GM23338 (cell line): ENCODE measurements at regions not wholly inside any gene's neighbourhood (a gene's known extent, or its start where the extent isn't known, plus 50 kb on each side); places are given as distances from the start of the nearest gene placed in this dataset.
A peak's percentile ranks its signal among the peaks of the same experiment; 100 is the strongest.

ENCODE experiments used
- ATAC-seq: fragments of 200-7000 bp; cut with Tn5 transposase; 3 replicates; pipeline ENCODE4 v1.9.1; 2020
- DNase-seq: peaks from one replicate; pipeline ENCODE4 v3.0.0-alpha.2; 2015; ENCODE audit warnings: low spot score
- H2AFZ ChIP-seq: fragments of 200-600 bp; sonication (generic); 2 replicates; pipeline ENCODE4 v1.8.0; 2016; ENCODE audit warnings: antibody characterized with exemption, mild to moderate bottlenecking, moderate library complexity
- H3F3A ChIP-seq: fragments of 200-600 bp; sonication (generic); replicated peaks from 2 replicates; pipeline ENCODE4 v1.8.0; 2017; ENCODE audit warnings: antibody characterized with exemption, mixed run types, low read depth
- H3K27ac ChIP-seq: fragments of 200-600 bp; sonication (generic); 2 replicates; pipeline ENCODE4 v1.6.1; 2016; ENCODE audit warnings: low read depth
- H3K27me3 ChIP-seq: fragments of 200-600 bp; sonication (generic); 2 replicates; pipeline ENCODE4 v1.8.0; 2016; ENCODE audit warnings: mild to moderate bottlenecking, mixed run types, moderate library complexity; ENCODE audit not compliant: insufficient read depth
- H3K36me3 ChIP-seq: fragments of 200-600 bp; sonication (generic); 2 replicates; pipeline ENCODE4 v1.8.0; 2016; ENCODE audit warnings: mild to moderate bottlenecking; ENCODE audit not compliant: insufficient read depth
- H3K4me1 ChIP-seq: fragments of 200-600 bp; sonication (generic); 2 replicates; pipeline ENCODE4 v1.8.0; 2016; ENCODE audit warnings: mild to moderate bottlenecking, moderate library complexity; ENCODE audit not compliant: insufficient read depth
- H3K4me2 ChIP-seq: fragments of 200-600 bp; sonication (generic); 2 replicates; pipeline ENCODE4 v1.7.1; 2017; ENCODE audit warnings: mixed run types
- H3K4me3 ChIP-seq: fragments of 200-600 bp; sonication (generic); 2 replicates; pipeline ENCODE4 v1.6.1; 2016; ENCODE audit warnings: mixed run types
- H3K79me2 ChIP-seq: fragments of 200-600 bp; sonication (generic); replicated peaks from 2 replicates; pipeline ENCODE4 v1.8.0; 2017; ENCODE audit warnings: mild to moderate bottlenecking; ENCODE audit not compliant: insufficient read depth
- H3K9me2 ChIP-seq: fragments of 200-600 bp; sonication (generic); 2 replicates; pipeline ENCODE4 v1.8.0; 2017; ENCODE audit not compliant: insufficient read depth
- H4K20me1 ChIP-seq: fragments of 200-600 bp; sonication (generic); replicated peaks from 2 replicates; pipeline ENCODE4 v1.8.0; 2017; ENCODE audit warnings: mild to moderate bottlenecking; ENCODE audit not compliant: insufficient read depth
- H3K27ac Mint-ChIP-seq: 2 replicates; pipeline ENCODE4 v1.8.0; 2020; ENCODE audit warnings: inconsistent platforms, mild to moderate bottlenecking, moderate library complexity, mixed read lengths
- H3K27me3 Mint-ChIP-seq: 3 replicates; pipeline ENCODE4 v1.8.0; 2022; ENCODE audit warnings: low read depth, mild to moderate bottlenecking, moderate library complexity, mixed read lengths, inconsistent platforms; ENCODE audit not compliant: insufficient read depth, poor library complexity
- H3K36me3 Mint-ChIP-seq: 3 replicates; pipeline ENCODE4 v1.8.0; 2021; ENCODE audit warnings: low read depth, mild to moderate bottlenecking, inconsistent platforms, moderate library complexity, mixed read lengths
- H3K4me1 Mint-ChIP-seq: 3 replicates; pipeline ENCODE4 v1.8.0; 2020; ENCODE audit warnings: mild to moderate bottlenecking, inconsistent platforms, mixed read lengths
- H3K4me3 Mint-ChIP-seq: 3 replicates; pipeline ENCODE4 v1.8.0; 2021; ENCODE audit warnings: moderate library complexity, mild to moderate bottlenecking, inconsistent platforms, mixed read lengths
- H3K9me3 Mint-ChIP-seq: 3 replicates; pipeline ENCODE4 v1.8.0; 2020; ENCODE audit warnings: moderate library complexity, mild to moderate bottlenecking, inconsistent platforms, mixed read lengths
- CREB1 ChIP-seq: fragments of 250-450 bp; sonication (Bioruptor Pico); IDR thresholded peaks from 2 replicates; pipeline ENCODE4 v1.5.0; 2020; ENCODE audit warnings: low read depth, mild to moderate bottlenecking, moderate library complexity
- JUNB ChIP-seq: IDR thresholded peaks from one replicate; pipeline ENCODE4 v1.6.1; 2016; ENCODE audit warnings: antibody characterized with exemption; ENCODE audit not compliant: unreplicated experiment
- POLR2AphosphoS5 ChIP-seq: IDR thresholded peaks from 2 replicates; pipeline ENCODE4 v1.6.1; 2016; ENCODE audit warnings: antibody characterized with exemption, low read depth
- ZNF114 ChIP-seq: fragments of 250-450 bp; sonication (Bioruptor Pico); IDR thresholded peaks from 2 replicates; pipeline ENCODE4 v1.5.0; 2020; ENCODE audit warnings: mild to moderate bottlenecking, moderate library complexity
- ZNF331 ChIP-seq: fragments of 250-450 bp; sonication (Bioruptor Pico); IDR thresholded peaks from 2 replicates; pipeline ENCODE4 v1.5.0; 2020; ENCODE audit warnings: low read depth, mild to moderate bottlenecking, moderate library complexity
- TF ChIP-seq, protein P1 (sequence below), 2 experiments: fragments of 200-600 bp in 1 of 2; sonication (generic) in 1 of 2; conservative IDR thresholded peaks; 2 replicates each; pipeline versions ENCODE4 v1.5.1 to v1.6.1; 2016 to 2017; ENCODE audit warnings: antibody characterized with exemption in 2 of 2, low read depth in 2 of 2, mild to moderate bottlenecking in 2 of 2, moderate library complexity in 1 of 2
- TF ChIP-seq, protein P2 (sequence below): IDR thresholded peaks from 2 replicates; pipeline ENCODE4 v1.6.1; 2016; ENCODE audit warnings: antibody characterized with exemption

DNA sequence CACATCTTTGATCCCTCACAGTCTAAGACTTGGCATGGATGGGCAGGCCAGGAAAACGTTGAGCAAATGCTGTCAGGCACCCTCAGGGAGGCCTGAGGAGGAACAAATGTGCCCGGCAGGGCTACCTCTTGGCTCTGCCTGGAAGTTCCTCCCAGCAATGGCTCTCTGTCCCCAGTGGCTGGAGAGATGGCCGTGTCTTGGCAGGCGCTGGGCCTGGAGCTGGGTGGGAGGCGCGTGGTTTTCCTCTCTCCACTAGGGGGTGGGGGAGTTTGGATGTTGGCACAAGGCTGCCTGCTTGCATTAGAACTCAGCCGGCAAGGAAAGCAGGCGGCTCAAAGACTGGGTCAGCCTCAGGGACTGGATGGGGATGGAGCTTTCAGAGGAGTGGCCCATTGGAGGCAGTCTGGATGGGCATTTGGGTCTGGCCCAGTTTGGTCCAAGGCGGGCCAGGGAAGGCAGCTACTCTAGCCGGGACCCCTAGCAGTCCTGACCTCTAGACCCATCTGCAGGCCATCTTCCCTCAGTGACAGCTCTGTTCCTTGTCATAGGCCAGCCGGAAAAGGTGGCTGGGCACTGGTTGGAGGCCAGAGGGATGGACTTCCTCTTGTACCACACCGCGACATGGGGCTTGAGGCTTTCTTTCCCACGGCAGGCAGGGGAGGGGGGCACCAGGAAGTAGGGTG lies 68.2 kb upstream of the STC2 start:
- no peak overlapping the region for H3K4me2 ChIP-seq
- no peaks in the 10 kb centered on the region for H3K79me2 ChIP-seq
- no peaks in the 10 kb centered on the region for H4K20me1 ChIP-seq
- H2AFZ ChIP-seq, result peak overlapping the region; percentile 76; the same call in 1 of the 2 replicates
- H3K36me3 ChIP-seq, result no peaks in the 10 kb centered on the region
- TF ChIP-seq CREB1 (CRISPR knock-in tag) (no peak), ZNF331 (CRISPR knock-in tag) (no peak), JUNB (no peak)
- TF ChIP-seq, protein P1, sequence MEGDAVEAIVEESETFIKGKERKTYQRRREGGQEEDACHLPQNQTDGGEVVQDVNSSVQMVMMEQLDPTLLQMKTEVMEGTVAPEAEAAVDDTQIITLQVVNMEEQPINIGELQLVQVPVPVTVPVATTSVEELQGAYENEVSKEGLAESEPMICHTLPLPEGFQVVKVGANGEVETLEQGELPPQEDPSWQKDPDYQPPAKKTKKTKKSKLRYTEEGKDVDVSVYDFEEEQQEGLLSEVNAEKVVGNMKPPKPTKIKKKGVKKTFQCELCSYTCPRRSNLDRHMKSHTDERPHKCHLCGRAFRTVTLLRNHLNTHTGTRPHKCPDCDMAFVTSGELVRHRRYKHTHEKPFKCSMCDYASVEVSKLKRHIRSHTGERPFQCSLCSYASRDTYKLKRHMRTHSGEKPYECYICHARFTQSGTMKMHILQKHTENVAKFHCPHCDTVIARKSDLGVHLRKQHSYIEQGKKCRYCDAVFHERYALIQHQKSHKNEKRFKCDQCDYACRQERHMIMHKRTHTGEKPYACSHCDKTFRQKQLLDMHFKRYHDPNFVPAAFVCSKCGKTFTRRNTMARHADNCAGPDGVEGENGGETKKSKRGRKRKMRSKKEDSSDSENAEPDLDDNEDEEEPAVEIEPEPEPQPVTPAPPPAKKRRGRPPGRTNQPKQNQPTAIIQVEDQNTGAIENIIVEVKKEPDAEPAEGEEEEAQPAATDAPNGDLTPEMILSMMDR (conservative IDR thresholded peaks at IDR 0.05; ENCODE audit: low read depth in 2 of 2), result peak; percentile 63 to 72
- TF ChIP-seq, protein P2, sequence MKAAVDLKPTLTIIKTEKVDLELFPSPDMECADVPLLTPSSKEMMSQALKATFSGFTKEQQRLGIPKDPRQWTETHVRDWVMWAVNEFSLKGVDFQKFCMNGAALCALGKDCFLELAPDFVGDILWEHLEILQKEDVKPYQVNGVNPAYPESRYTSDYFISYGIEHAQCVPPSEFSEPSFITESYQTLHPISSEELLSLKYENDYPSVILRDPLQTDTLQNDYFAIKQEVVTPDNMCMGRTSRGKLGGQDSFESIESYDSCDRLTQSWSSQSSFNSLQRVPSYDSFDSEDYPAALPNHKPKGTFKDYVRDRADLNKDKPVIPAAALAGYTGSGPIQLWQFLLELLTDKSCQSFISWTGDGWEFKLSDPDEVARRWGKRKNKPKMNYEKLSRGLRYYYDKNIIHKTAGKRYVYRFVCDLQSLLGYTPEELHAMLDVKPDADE, result no peak
- ATAC-seq (peak; percentile 99), DNase-seq (peak; percentile 81)
- peaks cover 3% of the 10 kb centered on the region for H3K27me3 Mint-ChIP-seq
- no peaks in the 10 kb centered on the region for H3K4me1 ChIP-seq
- H3K27ac ChIP-seq, result no peak overlapping the region
- H3K4me3 ChIP-seq, result no peak overlapping the region
- H3K27ac Mint-ChIP-seq, result no peak overlapping the region
- H3K27me3 ChIP-seq, result no peaks in the 10 kb centered on the region
- H3K4me3 Mint-ChIP-seq, result no peak overlapping the region
- peaks cover 3% of the 10 kb centered on the region; the same call in 1 of the 3 replicates for H3K9me3 Mint-ChIP-seq
- H3K9me2 ChIP-seq, result peaks cover 5% of the 10 kb centered on the region; the same call in 1 of the 2 replicates
- H3K36me3 Mint-ChIP-seq, result no peaks in the 10 kb centered on the region
- H3F3A ChIP-seq, result no peaks in the 10 kb centered on the region
- no peaks in the 10 kb centered on the region; the same call in 2 of the 3 replicates for H3K4me1 Mint-ChIP-seq

DNA sequence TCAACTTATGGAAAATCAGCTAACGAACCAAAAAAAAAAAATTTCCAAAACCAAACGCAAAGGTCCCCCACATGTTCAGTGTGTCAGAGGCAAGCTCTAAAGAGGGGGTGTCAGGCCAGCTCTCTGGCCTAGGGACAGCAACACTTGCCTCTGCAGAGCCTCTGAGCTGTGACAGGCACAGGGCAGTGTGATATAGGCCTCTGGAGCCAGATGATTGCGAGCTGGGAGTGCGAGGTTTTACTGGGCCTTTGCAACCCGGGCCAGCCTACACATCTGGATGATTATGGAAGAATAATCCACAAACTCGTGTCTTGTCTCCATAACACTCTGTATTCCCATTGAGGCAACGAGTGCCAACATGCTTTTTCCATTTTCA lies 67.7 kb upstream of the STC2 start:
- Mint-ChIP-seq H3K4me3 (no peak overlapping the region), H3K9me3 (peaks cover 3% of the 10 kb centered on the region; the same call in 1 of the 3 replicates), H3K4me1 (no peaks in the 10 kb centered on the region; the same call in 2 of the 3 replicates), H3K27me3 (peaks cover 3% of the 10 kb centered on the region), H3K36me3 (no peaks in the 10 kb centered on the region), H3K27ac (no peak overlapping the region)
- H3K27me3 ChIP-seq, result no peaks in the 10 kb centered on the region
- H3K9me2 ChIP-seq, result 0 out of 2 replicates have a peak, but pooled peaks cover 5% of the 10 kb centered on the region
- DNase-seq (no peak), ATAC-seq (no peak; the same call in 2 of the 3 replicates)
- no peak overlapping the region for H3K4me3 ChIP-seq
- no peaks in the 10 kb centered on the region for H3K4me1 ChIP-seq
- H4K20me1 ChIP-seq, result no peaks in the 10 kb centered on the region
- TF ChIP-seq ZNF114 (CRISPR knock-in tag), result no peak
- no peak for TF ChIP-seq POLR2AphosphoS5
- TF ChIP-seq CREB1 (CRISPR knock-in tag), result no peak
- H3K4me2 ChIP-seq, result no peak overlapping the region
- H3K79me2 ChIP-seq, result no peaks in the 10 kb centered on the region
- no peaks in the 10 kb centered on the region for H3F3A ChIP-seq
- no peak overlapping the region for H3K27ac ChIP-seq
- peak overlapping the region; percentile 76; the same call in 1 of the 2 replicates for H2AFZ ChIP-seq
- H3K36me3 ChIP-seq, result no peaks in the 10 kb centered on the region
